AG04450 (cell line): ENCODE measurements at regions not wholly inside any gene's neighbourhood (a gene's known extent, or its start where the extent isn't known, plus 50 kb on each side); places are given as distances from the start of the nearest gene placed in this dataset.

Experiments used
- CTCF ChIA-PET: fragments of 300-600, 350-600 bp; formaldehyde crosslinking; extraction: SDS; loops from one replicate; lab custom pipeline; 2022; ENCODE audit warnings: antibody characterized with exemption, inconsistent platforms; lab: Charles Lee
- POLR2A ChIA-PET: fragments of 350-600 bp; formaldehyde crosslinking; extraction: SDS; loops from one replicate; lab custom pipeline; 2021; ENCODE audit warnings: antibody characterized with exemption, inconsistent platforms; lab: Yijun Ruan, JAX
- DNase-seq: peaks from one replicate; pipeline ENCODE4 v3.0.0-alpha.2; 2011; ENCODE audit warnings: low read depth, low spot score
- H3K27ac ChIP-seq: one replicate; pipeline ENCODE4 v1.5.1; 2012; ENCODE audit warnings: low read depth, low read length, control low read depth
- H3K27me3 ChIP-seq: one replicate; pipeline ENCODE4 v1.6.0; 2012; ENCODE audit warnings: low read length; ENCODE audit not compliant: control insufficient read depth, insufficient read depth
- H3K4me3 ChIP-seq: 2 replicates; pipeline ENCODE4 v1.5.1; 2011; ENCODE audit warnings: mild to moderate bottlenecking, low read depth, low read length, control low read depth
- H3K9me3 ChIP-seq: 2 replicates; pipeline ENCODE4 v1.5.1; 2012; ENCODE audit warnings: low read length; ENCODE audit not compliant: control insufficient read depth, insufficient read depth
- CTCF ChIP-seq: IDR thresholded peaks from 2 replicates; pipeline ENCODE4 v1.5.1; 2011; ENCODE audit warnings: low read depth, low read length, control low read depth, inconsistent platforms

DNA sequence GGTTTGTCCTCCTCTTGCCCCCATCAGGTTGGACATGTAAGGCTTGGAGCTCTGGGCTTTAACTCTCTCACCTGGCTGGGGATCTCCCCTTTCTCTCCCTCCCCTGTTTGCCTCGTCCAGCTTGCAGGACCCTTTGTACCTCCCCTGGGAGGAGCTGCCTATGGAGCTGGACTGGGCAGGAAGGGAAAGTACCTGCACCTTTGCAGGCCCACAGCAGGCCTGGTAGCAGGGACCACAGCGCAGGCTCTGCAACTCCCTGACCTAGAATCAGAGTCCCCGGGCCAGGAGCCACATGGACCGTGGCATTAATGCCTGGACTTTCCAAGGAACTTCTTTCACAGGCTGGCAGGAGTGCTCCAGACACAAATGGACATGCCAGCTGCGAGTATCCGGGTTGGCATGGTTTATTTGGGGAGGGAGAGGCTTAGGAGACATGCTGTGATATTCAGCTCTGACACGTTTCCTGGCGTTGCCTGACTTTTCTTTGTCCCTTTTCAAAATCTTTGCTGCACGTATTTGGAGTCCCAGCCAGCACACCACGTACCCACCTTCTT is 268.5 kb upstream of the EXOC2 start:
- Histone ChIP-seq H3K27me3 (no peaks in the 10 kb centered on the region), H3K4me3 (no peak overlapping the region), H3K27ac (no peak overlapping the region), H3K9me3 (no peaks in the 10 kb centered on the region; the same call in 1 of the 2 replicates)
- POLR2A ChIA-PET, result no interaction called here
- TF ChIP-seq CTCF, result no peak
- DNase-seq, result no peak
- CTCF ChIA-PET, result no interaction called here

DNA sequence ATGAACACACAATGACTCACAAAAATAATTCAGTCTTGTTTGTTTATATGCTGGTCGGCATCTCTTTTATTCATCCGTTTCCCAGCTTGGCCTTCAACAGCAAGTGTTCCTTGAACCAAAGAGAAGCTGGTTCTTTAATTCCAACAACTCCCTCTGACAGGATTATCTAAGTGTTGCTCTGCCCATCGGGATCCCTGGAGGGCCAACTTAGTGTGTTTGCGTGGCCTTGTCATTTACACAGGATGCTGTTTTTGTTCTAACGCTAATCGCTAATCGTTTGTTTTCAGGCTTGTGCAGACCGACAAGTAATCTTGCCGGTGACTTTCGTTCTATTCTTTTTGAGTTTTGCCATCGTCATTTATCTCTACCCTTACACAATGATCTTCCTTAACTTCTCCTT is 267.4 kb upstream of the EXOC2 start:
- Histone ChIP-seq H3K27me3 (no peaks in the 10 kb centered on the region), H3K27ac (no peak overlapping the region), H3K9me3 (no peaks in the 10 kb centered on the region; the same call in 1 of the 2 replicates), H3K4me3 (no peak overlapping the region)
- no peak for DNase-seq
- CTCF ChIA-PET, result no interaction called here
- TF ChIP-seq CTCF, result no peak
- POLR2A ChIA-PET, result no interaction called here

DNA sequence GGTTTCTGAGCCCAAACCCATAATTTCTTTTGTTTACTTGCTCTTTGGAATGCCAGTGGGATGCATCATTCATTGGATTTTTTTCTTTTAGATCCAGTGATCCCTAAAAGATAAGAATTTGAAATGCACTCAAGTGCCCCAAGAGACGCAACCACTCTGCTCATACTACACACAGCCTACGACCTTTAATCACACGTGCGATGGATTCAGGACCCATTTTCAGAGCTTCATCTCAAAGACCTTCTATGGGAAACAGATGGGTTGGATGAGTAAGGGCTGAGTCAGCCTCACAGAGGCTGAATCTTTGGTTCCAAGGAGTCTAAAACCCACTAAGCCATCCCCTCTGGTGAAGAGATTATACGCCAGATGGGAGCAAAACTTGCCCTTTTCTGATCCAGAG is 265.5 kb upstream of the EXOC2 start:
- POLR2A ChIA-PET, result interaction anchor here (0.7 kb wide), 1 partner anchor 115 kb away, joined by 5 read pairs; no protein-coding TSS in a partner anchor
- H3K27me3 ChIP-seq, result no peaks in the 10 kb centered on the region
- CTCF ChIA-PET, result no interaction called here
- TF ChIP-seq CTCF, result no peak
- H3K4me3 ChIP-seq, result no peak overlapping the region
- H3K9me3 ChIP-seq, result no peaks in the 10 kb centered on the region; the same call in 1 of the 2 replicates
- H3K27ac ChIP-seq, result peak overlapping the region; percentile 21
- DNase-seq, result peak; percentile 57

GRCh38 chr6:951399-952181 is 258.7 kb upstream of the EXOC2 start:
- Histone ChIP-seq H3K27me3 (peaks cover 2% of the 10 kb centered on the region), H3K27ac (no peak overlapping the region), H3K9me3 (no peaks in the 10 kb centered on the region), H3K4me3 (no peak overlapping the region)
- TF ChIP-seq CTCF, result no peak
- CTCF ChIA-PET, result no interaction called here
- no peak for DNase-seq
- POLR2A ChIA-PET, result no interaction called here

- H3K9me3 ChIP-seq, result peaks cover 5% of the 10 kb centered on the region
- DNase-seq, result no peak
- H3K4me3 ChIP-seq, result no peak overlapping the region
- H3K27ac ChIP-seq, result no peak overlapping the region
- no peak for TF ChIP-seq CTCF
- peaks cover 2% of the 10 kb centered on the region for H3K27me3 ChIP-seq
- ChIA-PET POLR2A (no interaction called here), CTCF (no interaction called here)
These were observed 254.4 kb upstream of the EXOC2 start for GRCh38 chr6:947235-947934.
